ENCODE measurements at regions not wholly inside any gene's neighbourhood (a gene's known extent, or its start where the extent isn't known, plus 50 kb on each side); places are given as distances from the start of the nearest gene placed in this dataset.

GRCh38 chr1:63173161-63173560 lies 149.2 kb upstream of the FOXD3 start:
- no peak overlapping the region for H3K27ac ChIP-seq (ENCODE audit: low read depth, low read length)
- RAD21 ChIA-PET (ENCODE audit: low non-redundant PET in 1 of 2, low total read pairs in 2 of 2, uncharacterized antibody in 2 of 2, unreplicated experiment in 2 of 2), result no interaction called here
- no peaks in the 10 kb centered on the region for H3K79me2 ChIP-seq (ENCODE audit: insufficient read depth, low read length)
- H3K4me1 ChIP-seq (ENCODE audit: control insufficient read depth in 1 of 2, insufficient read depth in 2 of 2, low read length in 2 of 2), result no peaks in the 10 kb centered on the region
- CTCF ChIA-PET, result no interaction called here
- H2AFZ ChIP-seq (ENCODE audit: low read depth, low read length, poor library complexity, severe bottlenecking), result no peak overlapping the region
- no TSS peak for BruUV-seq (replicated peaks)
- POLR2A ChIA-PET, result no interaction called here
- H3K9me2 ChIP-seq (ENCODE audit: insufficient read depth), result no peaks in the 10 kb centered on the region
- H3K27me3 ChIP-seq (ENCODE audit: insufficient read depth, low read length), result peaks cover 12% of the 10 kb centered on the region; the same call in 1 of the 2 replicates
- ATAC-seq, result no peak
- no peak overlapping the region for H3K4me3 ChIP-seq (replicated peaks in 1 of 2; ENCODE audit: low read depth in 1 of 2, low read length in 2 of 2)
- no peak for TF ChIP-seq CEBPB (IDR thresholded peaks at IDR 0.05; ENCODE audit: low read depth)
- no peak for TF ChIP-seq SRF (IDR thresholded peaks at IDR 0.05; ENCODE audit: low read depth)
- TF ChIP-seq POLR2AphosphoS5 (IDR thresholded peaks at IDR 0.05; ENCODE audit: low read depth, low read length), result no peak
- TF ChIP-seq TCF7L2 (IDR thresholded peaks at IDR 0.05; ENCODE audit: borderline replicate concordance, extremely low read depth, insufficient read depth, insufficient read length), result no peak
- TF ChIP-seq RAD21 (IDR thresholded peaks at IDR 0.05; ENCODE audit: low read depth), result no peak
- no peak for TF ChIP-seq REST (IDR thresholded peaks at IDR 0.05; ENCODE audit: low read depth)
- TF ChIP-seq CTCF (IDR thresholded peaks at IDR 0.05 in 2 of 3, conservative IDR thresholded peaks at IDR 0.05 in 1 of 3; ENCODE audit: borderline replicate concordance in 1 of 3, insufficient read depth in 1 of 3, low read depth in 2 of 3, low read length in 2 of 3), result no peak
- no peak for TF ChIP-seq MAX (IDR thresholded peaks at IDR 0.05)
- TF ChIP-seq SP1 (IDR thresholded peaks at IDR 0.05; ENCODE audit: low read depth), result no peak
- TF ChIP-seq ELF1 (IDR thresholded peaks at IDR 0.05; ENCODE audit: borderline replicate concordance, low read depth), result no peak
- TF ChIP-seq ATF3 (IDR thresholded peaks at IDR 0.05), result no peak
- TF ChIP-seq SIN3A (IDR thresholded peaks at IDR 0.05; ENCODE audit: low read depth), result no peak
- no peak for TF ChIP-seq EZH2phosphoT487 (IDR thresholded peaks at IDR 0.05; ENCODE audit: borderline replicate concordance)
- TF ChIP-seq ZFX (IDR thresholded peaks at IDR 0.05), result no peak
- TF ChIP-seq CBX3 (IDR thresholded peaks at IDR 0.05; ENCODE audit: low read depth), result no peak
- H4K20me1 ChIP-seq (ENCODE audit: insufficient read depth), result no peaks in the 10 kb centered on the region
- no peak for DNase-seq (ENCODE audit: low read depth, low spot score)
- H3K9me3 ChIP-seq (ENCODE audit: control insufficient read depth in 1 of 2, insufficient read depth in 1 of 2, low read depth in 1 of 2, low read length in 2 of 2), result no peaks in the 10 kb centered on the region
- no peaks in the 10 kb centered on the region for H3K36me3 ChIP-seq (ENCODE audit: control insufficient read depth in 1 of 2, insufficient read depth in 2 of 2, low read length in 2 of 2)
- H3K4me2 ChIP-seq (ENCODE audit: low read length), result no peak overlapping the region
- intact Hi-C loops (cut with micrococcal nuclease), result no loop called here
- no peak overlapping the region for H3K9ac ChIP-seq (ENCODE audit: low read length)
